NCI-H69 (cell line): ENCODE measurements at regions not wholly inside any gene's neighbourhood (a gene's known extent, or its start where the extent isn't known, plus 50 kb on each side); places are given as distances from the start of the nearest gene placed in this dataset.
A peak's percentile ranks its signal among the peaks of the same experiment; 100 is the strongest.

Source experiments
- DNase-seq: peaks from one replicate; lab custom pipeline; 2025; lab: John Stamatoyannopoulos, UW

DNA sequence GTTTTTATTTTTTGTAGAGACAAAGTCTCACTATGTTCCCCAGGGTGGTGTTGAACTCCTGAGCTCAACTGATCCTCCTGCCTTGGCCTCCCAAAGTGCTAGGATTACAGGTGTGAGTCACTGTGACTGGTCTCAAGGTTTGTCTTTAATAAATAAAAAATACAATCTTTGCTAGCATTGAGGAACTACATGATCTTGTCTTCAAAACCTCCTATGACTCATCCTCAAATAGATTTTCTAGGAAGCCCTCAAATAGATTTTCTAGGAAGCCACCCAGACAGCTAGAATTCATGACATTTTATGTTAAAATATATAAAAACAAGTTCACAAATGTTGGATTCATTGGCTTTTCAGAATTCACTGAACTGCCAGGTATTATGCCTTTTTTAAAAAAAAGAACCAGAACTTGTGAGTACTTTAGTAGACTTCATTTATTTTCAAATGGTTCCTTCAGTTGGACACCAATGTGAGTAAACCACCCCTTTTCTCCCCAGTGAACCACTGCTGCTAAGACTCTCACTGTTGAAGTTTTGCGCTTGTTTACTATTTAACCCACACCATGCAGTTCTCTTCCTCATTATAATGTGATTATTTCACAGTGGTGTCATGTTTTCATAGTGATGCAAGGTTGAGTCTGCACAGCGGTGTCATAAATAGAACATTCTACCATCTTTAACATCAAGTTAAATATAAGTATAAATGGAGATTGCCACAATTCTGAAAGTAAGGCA, 303.9 kb downstream of the CASP12 start:
- no peak for DNase-seq

- no peak for DNase-seq
These were observed 309.3 kb downstream of the CASP12 start for GRCh38 chr11:104588970-104589369.

- no peak for DNase-seq
These were observed 309.8 kb downstream of the CASP12 start for GRCh38 chr11:104588446-104588845.

- DNase-seq, result no peak
These were observed 313.4 kb downstream of the CASP12 start for GRCh38 chr11:104584823-104585222.

- no peak for DNase-seq
These were observed 314.4 kb downstream of the CASP12 start for GRCh38 chr11:104583857-104584256.

DNA sequence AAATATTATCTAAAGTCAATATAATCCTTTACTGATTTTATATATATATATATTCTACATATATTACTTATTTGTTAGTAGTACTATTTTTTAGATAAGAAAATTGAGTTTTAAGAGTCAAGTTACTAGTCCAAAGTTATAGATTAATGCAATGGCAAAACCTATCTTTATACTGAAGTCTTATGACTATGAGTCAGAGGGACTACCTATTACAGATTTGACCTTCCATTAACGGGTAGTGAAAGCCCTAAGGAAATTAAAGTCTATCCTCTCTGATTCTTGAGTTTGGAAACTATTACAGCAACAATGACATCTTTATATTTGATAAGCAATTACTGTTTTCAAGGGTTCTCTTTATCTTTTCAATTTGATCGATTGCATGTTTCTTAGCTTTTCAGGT, 315.8 kb downstream of the CASP12 start:
- DNase-seq, result no peak

- DNase-seq, result peak; percentile 24
These were observed 316.8 kb downstream of the CASP12 start for GRCh38 chr11:104581246-104581980.

DNA sequence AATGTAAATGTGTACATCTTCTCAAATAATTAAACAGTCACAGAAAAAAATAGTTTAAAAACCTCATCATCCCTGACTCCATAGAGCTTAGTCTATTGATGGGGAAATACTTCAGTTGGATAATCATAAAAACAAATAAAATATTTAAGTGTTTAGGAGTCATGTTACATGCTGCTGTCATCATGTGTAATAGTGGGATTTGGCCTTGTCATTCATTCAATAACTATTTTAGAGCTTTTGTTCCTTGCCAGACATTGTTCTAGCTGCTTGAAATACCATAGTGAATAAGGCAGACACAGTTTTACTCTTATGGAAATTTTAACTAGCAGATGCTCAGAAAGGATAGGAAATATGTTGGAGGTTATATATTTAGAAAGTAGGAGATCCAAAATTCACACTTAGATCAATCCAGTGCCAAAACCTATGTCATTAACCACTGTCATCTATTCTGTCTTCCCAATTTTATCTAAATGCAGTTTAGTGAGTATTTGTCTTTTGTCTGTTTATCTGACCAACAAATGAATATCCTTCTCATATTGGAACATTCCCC, 324.7 kb downstream of the CASP12 start:
- DNase-seq, result no peak

DNA sequence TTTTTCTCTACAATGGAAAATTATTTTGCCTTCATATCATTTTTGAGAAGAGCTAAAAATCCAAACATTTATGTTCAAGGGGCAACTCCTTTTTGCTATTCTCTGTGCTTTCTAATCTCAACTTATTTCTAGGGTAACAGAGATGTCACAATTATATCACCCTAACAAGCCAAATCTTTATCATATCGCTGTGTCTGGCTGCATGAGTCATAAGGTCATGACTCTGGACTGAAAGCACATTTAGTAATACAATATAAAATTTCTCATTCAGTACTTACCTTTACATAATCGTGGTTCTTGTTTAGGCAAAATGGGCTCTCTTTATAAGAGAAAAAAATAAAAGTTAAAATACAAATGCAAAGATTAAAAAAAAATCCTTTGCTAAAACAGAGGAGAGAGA, 326.0 kb downstream of the CASP12 start:
- DNase-seq, result no peak

GRCh38 chr11:104570078-104570701, 328.1 kb downstream of the CASP12 start:
- no peak for DNase-seq

DNA sequence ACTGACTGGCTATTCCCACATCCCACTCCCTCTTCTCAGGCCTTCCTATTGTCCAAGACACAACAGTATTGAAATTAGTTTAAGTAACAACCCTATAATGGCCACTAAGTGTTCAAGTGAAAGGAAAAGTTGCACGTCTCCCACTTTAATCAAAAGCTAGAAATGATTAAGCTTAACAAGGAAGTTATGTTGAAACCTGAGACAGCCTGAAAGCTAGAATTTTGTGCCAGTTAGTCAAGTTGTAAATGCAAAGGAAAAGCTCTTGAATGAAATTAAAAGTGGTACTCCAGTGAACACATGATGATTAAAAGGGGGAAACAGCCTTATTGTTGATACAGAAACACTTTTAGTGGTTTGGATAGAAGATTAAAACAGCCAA, 332.7 kb downstream of the CASP12 start:
- DNase-seq, result no peak

DNA sequence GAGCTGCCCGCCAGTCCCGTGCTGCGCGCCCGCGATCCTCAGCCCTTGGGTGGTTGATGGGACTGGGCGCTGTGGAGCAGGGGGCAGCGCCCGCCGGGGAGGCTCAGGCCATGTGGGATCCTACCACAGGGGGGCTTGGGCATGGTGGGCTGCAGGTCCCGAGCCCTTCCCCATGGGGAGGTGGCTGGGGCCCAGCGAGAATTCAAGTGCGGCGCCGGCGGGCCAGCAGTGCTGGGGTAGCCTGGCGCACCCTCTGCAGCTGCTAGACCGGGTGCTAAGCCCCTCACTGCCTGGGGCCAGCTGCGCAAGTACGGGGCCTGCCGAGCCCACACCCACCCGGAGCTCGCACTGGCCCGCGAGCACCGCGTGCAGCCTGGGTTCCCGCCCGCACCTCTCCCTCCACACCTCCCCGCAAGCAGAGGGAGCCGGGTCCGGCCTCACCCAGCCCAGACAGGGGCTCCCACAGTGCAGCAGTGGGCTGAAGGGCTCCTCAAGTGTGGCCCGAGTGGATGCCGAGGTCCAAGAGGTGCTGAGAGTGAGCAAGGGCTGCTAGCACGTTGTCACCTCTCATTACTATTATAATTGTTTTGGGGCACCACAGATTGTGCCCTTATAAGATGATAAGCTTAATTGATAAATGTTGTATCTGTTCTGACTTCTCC, 333.2 kb downstream of the CASP12 start:
- DNase-seq, result no peak

DNA sequence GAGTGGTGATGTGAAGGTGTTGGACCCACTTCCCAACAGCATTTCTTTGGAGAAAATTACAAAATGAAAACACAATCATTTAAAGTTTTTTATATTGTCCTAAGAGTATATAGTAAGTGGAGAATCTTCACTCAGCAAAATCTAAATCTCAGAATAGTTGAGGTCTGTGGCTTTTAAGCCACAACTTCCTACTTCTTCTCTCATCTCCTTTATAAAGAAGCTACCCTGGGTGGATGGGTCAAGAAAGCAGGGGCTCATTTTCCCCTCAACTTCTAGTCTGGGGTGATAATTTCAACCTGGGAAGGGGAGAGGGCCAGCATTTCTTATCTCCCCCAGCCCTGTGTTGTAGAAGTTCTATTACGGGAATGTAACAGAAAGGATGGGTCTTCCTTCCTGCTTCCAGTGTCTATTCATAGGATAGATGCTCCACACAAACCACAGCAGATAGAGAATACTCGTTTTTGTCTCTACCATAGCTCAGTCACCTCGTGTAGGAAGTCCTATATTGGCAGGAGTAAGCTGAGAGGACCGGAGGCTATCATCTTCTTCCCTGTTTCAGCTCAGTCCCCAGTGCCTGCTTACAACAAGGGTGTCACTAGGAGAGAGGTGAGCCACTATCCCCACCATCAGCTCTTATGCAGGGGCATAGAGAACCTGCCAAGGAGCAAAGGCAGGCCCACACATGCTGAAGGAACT, 341.5 kb downstream of the CASP12 start:
- no peak for DNase-seq

DNA sequence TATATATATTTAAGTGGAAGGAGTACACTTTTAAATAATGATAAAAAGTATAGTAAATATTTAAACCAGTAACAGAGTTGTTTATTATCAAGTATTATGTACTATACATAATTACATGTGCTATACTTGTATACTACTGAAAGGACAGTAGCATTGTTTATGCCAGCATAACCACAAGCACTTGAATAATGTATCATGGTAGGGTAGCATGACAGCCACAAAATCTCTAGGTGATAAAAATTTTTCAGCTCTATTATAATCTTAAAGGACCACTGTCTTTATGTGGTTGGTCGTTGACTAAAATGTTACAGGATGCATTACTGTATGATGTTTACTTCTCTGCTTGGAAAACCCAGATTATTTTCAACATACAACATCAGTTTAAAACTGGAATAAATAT, 349.2 kb downstream of the CASP12 start:
- no peak for DNase-seq

DNA sequence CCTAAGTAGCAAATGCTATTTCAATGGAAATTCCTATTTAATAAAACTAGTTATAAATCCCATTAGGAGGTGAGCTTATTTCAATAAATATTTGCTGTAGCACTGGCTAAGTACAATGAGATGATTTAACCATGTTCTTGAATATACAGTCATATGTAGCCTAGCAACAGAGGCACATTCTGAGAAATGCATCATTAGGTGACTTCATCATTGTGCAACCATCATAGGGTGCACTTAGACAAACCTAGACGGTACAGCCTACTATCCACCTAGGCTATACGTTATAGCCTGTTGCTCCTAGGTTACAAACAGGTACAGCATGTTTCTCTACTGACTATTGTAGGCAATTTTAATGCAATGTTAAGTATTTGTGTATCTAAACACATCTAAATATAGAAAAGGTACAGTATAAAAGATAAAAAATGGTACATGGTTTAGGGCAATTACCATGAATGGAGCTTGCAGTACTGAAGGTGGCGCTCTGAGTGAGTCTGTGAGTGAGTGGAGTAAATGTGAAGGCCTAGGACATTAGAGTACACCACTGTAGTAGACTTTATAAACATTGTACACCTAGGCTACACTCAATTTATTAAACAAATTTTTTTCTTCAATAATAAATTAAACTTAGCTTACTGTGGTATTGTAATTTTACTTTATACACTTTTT, 350.1 kb downstream of the CASP12 start:
- peak; percentile 6 for DNase-seq

DNA sequence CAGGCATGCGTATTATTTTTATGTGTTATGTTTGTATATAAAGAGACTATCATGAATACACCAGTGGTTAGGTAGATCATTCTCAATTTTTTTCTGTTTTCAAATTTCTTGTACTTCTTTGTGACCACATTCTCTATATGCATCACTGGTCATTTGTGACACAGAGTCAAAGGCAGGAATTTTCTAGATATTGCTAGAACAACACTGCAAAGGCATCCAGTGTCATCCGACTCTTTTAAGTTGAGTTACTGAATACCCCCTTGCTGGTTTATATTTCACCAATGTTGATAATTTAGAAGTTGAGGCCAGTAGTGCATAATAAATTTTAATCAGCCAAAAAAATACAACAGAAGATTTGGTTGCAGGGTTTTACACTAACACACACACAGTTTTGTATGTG, 351.8 kb downstream of the CASP12 start:
- no peak for DNase-seq

GRCh38 chr11:104541701-104542100, 356.6 kb downstream of the CASP12 start:
- no peak for DNase-seq

GRCh38 chr11:104538313-104538712, 359.9 kb downstream of the CASP12 start:
- no peak for DNase-seq

DNA sequence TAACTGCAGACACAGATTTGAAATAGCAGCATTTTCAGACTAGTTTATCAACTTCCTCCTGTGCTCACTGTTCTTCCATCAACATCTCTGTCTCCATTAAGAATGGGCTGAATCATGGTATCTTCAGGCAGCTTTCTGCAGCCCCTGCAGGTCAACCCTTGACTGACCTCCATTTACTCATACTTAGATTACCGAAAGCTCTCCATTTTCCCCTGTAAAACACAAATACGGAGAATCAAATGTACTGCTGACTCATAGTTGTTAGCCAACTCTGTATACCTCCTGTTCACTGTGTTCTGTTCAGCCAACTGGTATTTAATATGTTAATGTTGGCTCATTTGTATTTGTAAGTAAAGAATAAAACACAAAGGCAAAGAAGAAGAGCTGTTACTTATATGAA, 364.0 kb downstream of the CASP12 start:
- DNase-seq, result no peak

DNA sequence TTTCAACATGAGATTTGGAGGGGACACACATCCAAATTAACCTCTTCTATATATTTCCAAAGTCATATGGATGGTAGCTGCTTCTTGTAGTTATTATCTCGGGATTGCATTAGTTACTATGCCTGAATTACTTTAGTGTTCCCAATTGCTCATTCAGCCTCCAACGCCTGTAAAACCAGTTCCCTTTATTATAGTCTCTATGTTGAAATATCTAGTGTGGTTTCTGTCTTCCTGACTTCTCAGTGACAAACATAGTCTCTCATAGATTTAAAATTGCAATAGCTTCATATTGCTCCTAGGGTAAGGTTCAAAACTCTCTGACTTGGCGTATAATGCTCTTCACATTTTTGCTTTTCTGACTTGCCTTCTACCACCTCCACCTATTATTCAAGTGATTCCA, 366.4 kb downstream of the CASP12 start:
- DNase-seq, result no peak

- peak; percentile 7 for DNase-seq
These were observed 367.1 kb upstream of the PDGFD start for GRCh38 chr11:104531075-104531474.
